ENCODE measurements at regions not wholly inside any gene's neighbourhood (a gene's known extent, or its start where the extent isn't known, plus 50 kb on each side); places are given as distances from the start of the nearest gene placed in this dataset.

DNA sequence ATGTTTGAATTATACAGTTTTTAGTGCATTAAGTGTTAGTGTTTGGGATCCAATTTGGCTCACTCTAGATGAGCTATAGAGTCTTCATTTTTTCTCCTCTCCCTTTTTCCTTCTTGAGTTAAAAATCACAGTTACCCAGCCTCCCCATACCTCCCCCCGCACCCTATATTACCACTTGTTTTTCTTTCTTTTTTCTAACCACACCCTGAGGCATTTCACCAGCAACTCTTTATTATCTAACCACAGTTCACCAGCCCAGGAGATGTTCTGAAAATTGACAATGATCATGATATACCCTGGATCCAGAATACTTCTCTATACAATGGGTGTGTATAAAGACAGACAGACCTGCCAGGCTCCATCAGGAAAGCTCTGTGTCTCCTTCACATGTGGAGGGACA, 86.5 kb upstream of the UBL3 start:
- H3K27ac ChIP-seq (ENCODE audit: low read depth in 1 of 2, low read length in 2 of 2): peak overlapping the region; percentile 73 to 82
- H3K27me3 Mint-ChIP-seq: no peaks in the 10 kb centered on the region

DNA sequence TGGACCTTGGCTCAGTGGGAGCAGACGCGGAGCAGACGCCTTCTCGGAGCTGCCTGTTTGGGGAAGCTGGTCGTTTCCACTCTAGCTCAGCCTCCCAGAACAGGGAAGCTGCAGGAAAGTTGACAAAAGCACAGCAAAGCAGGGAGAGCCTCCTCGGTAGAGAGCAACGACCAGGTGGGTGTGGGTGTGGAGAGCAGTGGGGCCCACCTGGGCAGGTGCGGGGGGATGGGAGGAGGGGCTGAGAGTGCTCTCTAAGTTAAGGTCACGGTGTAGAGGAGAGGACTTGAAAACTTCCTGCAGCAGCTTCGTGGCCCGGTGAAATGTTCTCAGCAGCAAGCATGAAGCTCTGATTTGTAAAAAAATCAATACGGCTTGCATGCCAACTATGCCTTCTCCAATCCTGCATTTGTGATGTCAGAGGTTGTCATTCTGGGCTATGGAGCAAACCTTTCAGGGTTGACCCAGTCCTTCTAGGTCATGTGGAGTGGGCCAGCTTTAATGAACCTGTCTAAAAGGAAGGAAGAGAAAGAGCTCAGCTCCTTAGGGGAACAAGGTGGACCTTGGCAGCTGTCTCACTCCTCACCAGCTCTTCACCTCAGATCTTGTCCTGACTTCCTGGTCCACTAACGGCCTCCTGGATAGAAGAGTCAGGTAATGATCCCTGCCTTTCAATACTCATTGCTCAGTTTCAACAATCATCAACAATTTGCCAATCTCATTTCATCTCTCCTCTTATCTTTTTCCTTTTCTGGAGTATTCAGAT, 85.8 kb upstream of the UBL3 start:
- Histone ChIP-seq H3K27me3 (ENCODE audit: control insufficient read depth in 1 of 2, insufficient read depth in 2 of 2, low read length in 2 of 2) (no peaks in the 10 kb centered on the region), H3K9me3 (ENCODE audit: control insufficient read depth in 1 of 2, insufficient read depth in 1 of 2, low read length in 2 of 2) (no peaks in the 10 kb centered on the region), H3K4me1 (ENCODE audit: insufficient read depth, low read length) (peaks cover 64% of the 10 kb centered on the region), H3K36me3 (ENCODE audit: insufficient read depth, low read length) (peaks cover 2% of the 10 kb centered on the region), H3K27ac (ENCODE audit: low read depth in 1 of 2, low read length in 2 of 2) (peak overlapping the region; percentile 73 to 82), H3K4me3 (ENCODE audit: low read length) (peak overlapping the region; percentile 64)
- POLR2A ChIA-PET: interaction anchor here (0.6 to 9.2 kb wide), 36 partner anchors 9 to 680 kb away, joined by 3 to 184 read pairs (median 5); partner anchors contain the start of genes KATNAL1, UBL3 and USPL1
- H3K27me3 Mint-ChIP-seq: no peaks in the 10 kb centered on the region
- ATAC-seq (ENCODE audit: poor library complexity): peak; percentile 4
- H3K27ac Mint-ChIP-seq: peak overlapping the region; percentile 93
- CTCF ChIA-PET: interaction anchor here (0.6 to 3.4 kb wide), 7 partner anchors 12 to 450 kb away, joined by 4 to 19 read pairs (median 5); partner anchors contain the start of gene UBL3
- no peaks in the 10 kb centered on the region for H3K9me3 Mint-ChIP-seq
- H3K4me3 Mint-ChIP-seq: peak overlapping the region; percentile 90
- H3K36me3 Mint-ChIP-seq (ENCODE audit: low read depth): no peaks in the 10 kb centered on the region
- peak in 7 of 14 experiments; percentile 6 to 51 (median 40) for DNase-seq
- intact Hi-C loops (cut with DNase I, micrococcal nuclease): loop anchor here (2.0 to 10.0 kb wide), 6 partner anchors 46 to 177 kb away; no protein-coding TSS in a partner anchor
- peaks cover 73% of the 10 kb centered on the region for H3K4me1 Mint-ChIP-seq (ENCODE audit: low read depth)
- TF ChIP-seq, protein P1, sequence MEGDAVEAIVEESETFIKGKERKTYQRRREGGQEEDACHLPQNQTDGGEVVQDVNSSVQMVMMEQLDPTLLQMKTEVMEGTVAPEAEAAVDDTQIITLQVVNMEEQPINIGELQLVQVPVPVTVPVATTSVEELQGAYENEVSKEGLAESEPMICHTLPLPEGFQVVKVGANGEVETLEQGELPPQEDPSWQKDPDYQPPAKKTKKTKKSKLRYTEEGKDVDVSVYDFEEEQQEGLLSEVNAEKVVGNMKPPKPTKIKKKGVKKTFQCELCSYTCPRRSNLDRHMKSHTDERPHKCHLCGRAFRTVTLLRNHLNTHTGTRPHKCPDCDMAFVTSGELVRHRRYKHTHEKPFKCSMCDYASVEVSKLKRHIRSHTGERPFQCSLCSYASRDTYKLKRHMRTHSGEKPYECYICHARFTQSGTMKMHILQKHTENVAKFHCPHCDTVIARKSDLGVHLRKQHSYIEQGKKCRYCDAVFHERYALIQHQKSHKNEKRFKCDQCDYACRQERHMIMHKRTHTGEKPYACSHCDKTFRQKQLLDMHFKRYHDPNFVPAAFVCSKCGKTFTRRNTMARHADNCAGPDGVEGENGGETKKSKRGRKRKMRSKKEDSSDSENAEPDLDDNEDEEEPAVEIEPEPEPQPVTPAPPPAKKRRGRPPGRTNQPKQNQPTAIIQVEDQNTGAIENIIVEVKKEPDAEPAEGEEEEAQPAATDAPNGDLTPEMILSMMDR (IDR thresholded peaks at IDR 0.05): no peak

More for the DNA sequence above, 86.5 kb upstream of the UBL3 start:
- Histone ChIP-seq H3K9me3 (ENCODE audit: control insufficient read depth in 1 of 2, insufficient read depth in 1 of 2, low read length in 2 of 2) (no peaks in the 10 kb centered on the region), H3K27me3 (ENCODE audit: control insufficient read depth in 1 of 2, insufficient read depth in 2 of 2, low read length in 2 of 2) (no peaks in the 10 kb centered on the region), H3K36me3 (ENCODE audit: insufficient read depth, low read length) (peaks cover 2% of the 10 kb centered on the region), H3K4me1 (ENCODE audit: insufficient read depth, low read length) (peaks cover 64% of the 10 kb centered on the region), H3K4me3 (ENCODE audit: low read length) (peak overlapping the region; percentile 64)
- Mint-ChIP-seq H3K4me3 (peak overlapping the region; percentile 90), H3K9me3 (no peaks in the 10 kb centered on the region), H3K36me3 (ENCODE audit: low read depth) (no peaks in the 10 kb centered on the region), H3K27ac (peak overlapping the region; percentile 93), H3K4me1 (ENCODE audit: low read depth) (peaks cover 75% of the 10 kb centered on the region)
- ATAC-seq (ENCODE audit: poor library complexity) (peak; percentile 6), DNase-seq (peak in 3 of 14 experiments; percentile 37 to 66 (median 40))
- TF ChIP-seq, protein P1 (IDR thresholded peaks at IDR 0.05): no peak
- ChIA-PET CTCF (interaction anchor here (2.0 to 3.4 kb wide), 3 partner anchors 13 to 178 kb away, joined by 8 to 19 read pairs (median 11); no protein-coding TSS in a partner anchor), POLR2A (interaction anchor here (1.1 to 9.2 kb wide), 15 partner anchors 9 to 528 kb away, joined by 3 to 184 read pairs (median 19); partner anchors contain the start of gene UBL3)
- intact Hi-C loops (cut with DNase I, micrococcal nuclease): loop anchor here (2.0 to 10.0 kb wide), 6 partner anchors 45 to 176 kb away; no protein-coding TSS in a partner anchor

DNA sequence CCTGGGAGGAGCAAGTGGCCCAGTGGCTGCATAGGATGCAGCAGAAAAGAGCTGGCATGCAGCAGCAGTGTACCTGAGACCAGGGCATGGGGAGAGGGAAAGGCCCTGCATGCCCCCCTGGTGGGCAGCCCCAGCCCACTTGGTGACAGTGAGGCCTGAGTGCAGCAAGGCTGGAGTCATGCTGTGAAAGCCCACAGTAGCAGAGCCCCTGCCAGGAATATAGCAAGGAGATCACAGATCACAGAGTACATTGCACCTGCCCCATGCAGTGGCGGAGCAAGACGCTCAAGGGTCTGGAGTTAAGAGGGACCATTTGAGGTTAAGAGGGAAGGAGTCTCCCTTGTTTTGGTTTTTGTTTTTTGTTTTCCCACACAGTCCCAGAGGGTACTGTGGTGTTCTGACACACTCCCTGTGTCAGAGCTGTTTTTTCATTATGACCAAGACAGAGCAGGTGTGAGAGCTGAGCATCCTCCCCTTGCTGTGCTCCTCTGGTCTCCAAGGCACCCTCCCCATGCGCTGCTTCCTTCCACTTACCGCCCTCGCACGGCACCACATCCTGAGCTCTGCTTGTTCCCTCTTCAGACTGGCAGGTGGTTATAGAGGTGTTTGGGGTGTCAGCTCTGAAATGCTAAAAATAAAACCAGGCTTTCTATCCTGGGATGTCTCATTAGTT, 85.0 kb upstream of the UBL3 start:
- TF ChIP-seq, protein P1 (IDR thresholded peaks at IDR 0.05): no peak
- ChIA-PET POLR2A (interaction anchor here (0.6 to 9.2 kb wide), 35 partner anchors 8 to 681 kb away, joined by 3 to 184 read pairs (median 5); partner anchors contain the start of genes KATNAL1, UBL3 and USPL1), CTCF (interaction anchor here (0.6 to 3.4 kb wide), 7 partner anchors 11 to 451 kb away, joined by 4 to 19 read pairs (median 5); partner anchors contain the start of gene UBL3)
- H3K36me3 ChIP-seq (ENCODE audit: insufficient read depth, low read length): peaks cover 2% of the 10 kb centered on the region
- H3K27ac Mint-ChIP-seq: peak overlapping the region; percentile 93
- ATAC-seq (ENCODE audit: poor library complexity) (peak; percentile 92), DNase-seq (peak; percentile 50 to 93 (median 73))
- no peaks in the 10 kb centered on the region for H3K9me3 ChIP-seq (ENCODE audit: control insufficient read depth in 1 of 2, insufficient read depth in 1 of 2, low read length in 2 of 2)
- peak overlapping the region; percentile 64 for H3K4me3 ChIP-seq (ENCODE audit: low read length)
- H3K4me3 Mint-ChIP-seq: peak overlapping the region; percentile 90
- no peaks in the 10 kb centered on the region for H3K27me3 Mint-ChIP-seq
- H3K4me1 Mint-ChIP-seq (ENCODE audit: low read depth): peaks cover 65% of the 10 kb centered on the region
- H3K9me3 Mint-ChIP-seq: no peaks in the 10 kb centered on the region
- H3K4me1 ChIP-seq (ENCODE audit: insufficient read depth, low read length): peaks cover 64% of the 10 kb centered on the region
- intact Hi-C loops (cut with DNase I, micrococcal nuclease): loop anchor here (1.0 to 10.0 kb wide), 6 partner anchors 47 to 178 kb away; no protein-coding TSS in a partner anchor
- H3K36me3 Mint-ChIP-seq (ENCODE audit: low read depth): no peaks in the 10 kb centered on the region
- H3K27me3 ChIP-seq (ENCODE audit: control insufficient read depth in 1 of 2, insufficient read depth in 2 of 2, low read length in 2 of 2): no peaks in the 10 kb centered on the region
- H3K27ac ChIP-seq (ENCODE audit: low read depth in 1 of 2, low read length in 2 of 2): peak overlapping the region; percentile 73 to 82
